NB4 (cell line): ENCODE measurements at regions not wholly inside any gene's neighbourhood (a gene's known extent, or its start where the extent isn't known, plus 50 kb on each side); places are given as distances from the start of the nearest gene placed in this dataset.

Experiments used
- MYC ChIP-seq: IDR thresholded peaks from 2 replicates; pipeline ENCODE4 v1.6.1; 2011; ENCODE audit warnings: low read depth, low read length
- POLR2A ChIP-seq: IDR thresholded peaks from 2 replicates; pipeline ENCODE4 v1.6.1; 2011; ENCODE audit warnings: mild to moderate bottlenecking; ENCODE audit not compliant: insufficient read length; ENCODE audit errors: extremely low read depth
- TF ChIP-seq, protein P1 (sequence below): IDR thresholded peaks from one replicate; pipeline ENCODE4 v1.5.1; 2012; ENCODE audit warnings: low read depth, low read length
- TF ChIP-seq, protein P2 (sequence below): IDR thresholded peaks from 2 replicates; pipeline ENCODE4 v1.6.1; 2011; ENCODE audit warnings: low read depth, low read length

DNA sequence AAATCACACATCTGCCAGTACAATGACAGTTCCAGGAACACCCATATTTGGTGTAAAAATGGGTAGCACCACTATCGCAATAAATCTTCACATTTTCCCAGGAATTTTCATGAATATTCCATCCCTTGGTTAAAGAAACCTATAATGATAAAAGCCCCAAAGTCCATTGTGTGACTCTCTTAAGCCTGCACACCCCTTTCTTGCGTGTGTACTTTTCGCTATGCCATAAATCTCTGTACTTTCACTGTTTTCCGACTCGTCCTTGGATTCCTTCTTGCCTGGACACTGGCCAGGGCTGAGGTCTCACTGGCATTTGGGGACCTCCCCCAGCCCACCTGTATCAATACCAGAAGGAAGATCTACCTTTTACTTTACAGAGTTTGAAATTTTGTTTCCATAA, 172.3 kb downstream of the RNF152 start:
- TF ChIP-seq, protein P1, sequence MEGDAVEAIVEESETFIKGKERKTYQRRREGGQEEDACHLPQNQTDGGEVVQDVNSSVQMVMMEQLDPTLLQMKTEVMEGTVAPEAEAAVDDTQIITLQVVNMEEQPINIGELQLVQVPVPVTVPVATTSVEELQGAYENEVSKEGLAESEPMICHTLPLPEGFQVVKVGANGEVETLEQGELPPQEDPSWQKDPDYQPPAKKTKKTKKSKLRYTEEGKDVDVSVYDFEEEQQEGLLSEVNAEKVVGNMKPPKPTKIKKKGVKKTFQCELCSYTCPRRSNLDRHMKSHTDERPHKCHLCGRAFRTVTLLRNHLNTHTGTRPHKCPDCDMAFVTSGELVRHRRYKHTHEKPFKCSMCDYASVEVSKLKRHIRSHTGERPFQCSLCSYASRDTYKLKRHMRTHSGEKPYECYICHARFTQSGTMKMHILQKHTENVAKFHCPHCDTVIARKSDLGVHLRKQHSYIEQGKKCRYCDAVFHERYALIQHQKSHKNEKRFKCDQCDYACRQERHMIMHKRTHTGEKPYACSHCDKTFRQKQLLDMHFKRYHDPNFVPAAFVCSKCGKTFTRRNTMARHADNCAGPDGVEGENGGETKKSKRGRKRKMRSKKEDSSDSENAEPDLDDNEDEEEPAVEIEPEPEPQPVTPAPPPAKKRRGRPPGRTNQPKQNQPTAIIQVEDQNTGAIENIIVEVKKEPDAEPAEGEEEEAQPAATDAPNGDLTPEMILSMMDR = no peak
- TF ChIP-seq POLR2A (no peak), MYC (no peak)
- TF ChIP-seq, protein P2, sequence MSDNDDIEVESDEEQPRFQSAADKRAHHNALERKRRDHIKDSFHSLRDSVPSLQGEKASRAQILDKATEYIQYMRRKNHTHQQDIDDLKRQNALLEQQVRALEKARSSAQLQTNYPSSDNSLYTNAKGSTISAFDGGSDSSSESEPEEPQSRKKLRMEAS = no peak
